GM20000 (cell line): ENCODE measurements at regions not wholly inside any gene's neighbourhood (a gene's known extent, or its start where the extent isn't known, plus 50 kb on each side); places are given as distances from the start of the nearest gene placed in this dataset.

Experiments used
- DNase-seq: peaks from one replicate; pipeline ENCODE4 v3.0.0; 2012; ENCODE audit warnings: low spot score
- CTCF ChIP-seq: IDR thresholded peaks from 2 replicates; pipeline ENCODE4 v1.5.1; 2012; ENCODE audit warnings: mild to moderate bottlenecking, control low read depth; ENCODE audit errors: extremely low read depth, missing control alignments

GRCh38 chr6:120556491-120556890, 777.8 kb downstream of the TBC1D32 start:
- no peak for DNase-seq
- no peak for TF ChIP-seq CTCF

GRCh38 chr6:120553353-120553752, 780.9 kb downstream of the TBC1D32 start:
- no peak for DNase-seq
- TF ChIP-seq CTCF: no peak

- DNase-seq: no peak
- TF ChIP-seq CTCF: no peak
Measured at GRCh38 chr6:120545353-120545752, 788.9 kb downstream of the TBC1D32 start.

DNA sequence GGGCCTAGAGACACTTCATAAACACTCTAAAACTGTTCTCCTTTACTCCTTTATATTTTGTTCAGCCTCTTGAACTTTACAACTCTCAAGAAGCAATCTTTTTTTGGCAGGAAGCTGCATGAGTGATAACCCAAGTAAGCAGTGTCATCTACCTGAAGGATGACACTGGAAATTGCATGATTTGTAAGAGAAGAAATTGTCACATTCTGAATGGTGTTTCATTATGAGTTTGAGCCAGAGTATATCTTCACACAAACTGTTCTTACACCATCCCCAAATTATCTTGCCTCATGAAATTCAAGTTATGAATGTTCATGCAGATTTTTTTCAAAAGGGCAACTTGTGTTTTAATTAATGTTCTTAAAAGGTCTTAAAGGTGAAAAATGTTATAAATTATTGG, 799.3 kb downstream of the TBC1D32 start:
- DNase-seq: no peak
- no peak for TF ChIP-seq CTCF

DNA sequence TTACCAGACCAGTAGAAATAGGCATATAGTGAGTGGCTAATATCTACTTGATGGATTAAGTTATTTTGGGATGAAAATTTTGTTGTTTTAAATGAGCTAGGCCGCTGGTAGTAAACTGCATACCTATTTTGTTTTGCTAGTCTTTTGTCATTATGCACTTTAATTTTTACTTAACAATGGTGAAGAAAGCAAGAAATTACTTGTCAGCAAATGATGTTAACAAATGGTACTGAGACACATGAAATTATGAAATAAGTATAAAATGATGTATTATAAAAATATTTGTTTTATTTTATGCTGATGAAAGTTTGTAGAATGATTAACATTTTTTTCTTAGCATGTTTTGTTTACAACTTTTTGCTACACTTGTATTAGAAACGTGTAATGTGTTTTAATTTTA, 807.7 kb downstream of the TBC1D32 start:
- DNase-seq: no peak
- no peak for TF ChIP-seq CTCF

DNA sequence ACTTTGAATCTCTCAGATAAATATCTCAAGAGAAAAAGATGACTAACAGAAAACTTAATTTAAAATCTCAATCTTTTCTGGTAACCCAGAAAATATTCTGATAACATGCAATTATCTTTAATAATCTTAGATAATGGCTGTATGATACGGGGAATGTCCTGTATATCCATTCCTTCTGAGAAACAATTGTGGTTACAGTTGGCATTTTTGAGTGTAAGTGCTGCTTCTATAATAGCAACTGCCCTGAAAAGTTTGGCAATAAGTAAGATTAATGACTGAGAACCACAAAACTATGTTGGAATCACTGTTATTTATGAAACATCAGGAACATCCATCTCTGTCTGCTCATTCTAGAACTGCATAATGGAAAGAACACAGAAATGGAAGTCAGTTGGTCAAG, 819.7 kb downstream of the TBC1D32 start:
- DNase-seq: no peak
- TF ChIP-seq CTCF: no peak

GRCh38 chr6:120511712-120512111, 822.6 kb downstream of the TBC1D32 start:
- no peak for DNase-seq
- TF ChIP-seq CTCF: no peak
